OCI-LY7 (cell line): ENCODE measurements at regions not wholly inside any gene's neighbourhood (a gene's known extent, or its start where the extent isn't known, plus 50 kb on each side); places are given as distances from the start of the nearest gene placed in this dataset.

Source experiments
- EZH2phosphoT487 ChIP-seq: fragments of 200-600 bp; sonication (generic); IDR thresholded peaks from 2 replicates; pipeline ENCODE4 v1.6.1; 2018; ENCODE audit warnings: low read depth, borderline replicate concordance, mild to moderate bottlenecking, mixed run types, antibody characterized with exemption, low read length, moderate library complexity, mixed read lengths
- TF ChIP-seq, protein P1 (sequence below): fragments of 200-600 bp; sonication (generic); conservative IDR thresholded peaks from 2 replicates; pipeline ENCODE4 v1.5.1; 2014; ENCODE audit warnings: mild to moderate bottlenecking, antibody characterized with exemption, low read length, moderate library complexity, mixed read lengths

GRCh38 chr3:31232055-31233025 lies 300.4 kb upstream of the STT3B start:
- TF ChIP-seq, protein P1, sequence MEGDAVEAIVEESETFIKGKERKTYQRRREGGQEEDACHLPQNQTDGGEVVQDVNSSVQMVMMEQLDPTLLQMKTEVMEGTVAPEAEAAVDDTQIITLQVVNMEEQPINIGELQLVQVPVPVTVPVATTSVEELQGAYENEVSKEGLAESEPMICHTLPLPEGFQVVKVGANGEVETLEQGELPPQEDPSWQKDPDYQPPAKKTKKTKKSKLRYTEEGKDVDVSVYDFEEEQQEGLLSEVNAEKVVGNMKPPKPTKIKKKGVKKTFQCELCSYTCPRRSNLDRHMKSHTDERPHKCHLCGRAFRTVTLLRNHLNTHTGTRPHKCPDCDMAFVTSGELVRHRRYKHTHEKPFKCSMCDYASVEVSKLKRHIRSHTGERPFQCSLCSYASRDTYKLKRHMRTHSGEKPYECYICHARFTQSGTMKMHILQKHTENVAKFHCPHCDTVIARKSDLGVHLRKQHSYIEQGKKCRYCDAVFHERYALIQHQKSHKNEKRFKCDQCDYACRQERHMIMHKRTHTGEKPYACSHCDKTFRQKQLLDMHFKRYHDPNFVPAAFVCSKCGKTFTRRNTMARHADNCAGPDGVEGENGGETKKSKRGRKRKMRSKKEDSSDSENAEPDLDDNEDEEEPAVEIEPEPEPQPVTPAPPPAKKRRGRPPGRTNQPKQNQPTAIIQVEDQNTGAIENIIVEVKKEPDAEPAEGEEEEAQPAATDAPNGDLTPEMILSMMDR: no peak
- no peak for TF ChIP-seq EZH2phosphoT487
